ENCODE measurements at regions not wholly inside any gene's neighbourhood (a gene's known extent, or its start where the extent isn't known, plus 50 kb on each side); places are given as distances from the start of the nearest gene placed in this dataset.

- TF ChIP-seq CTCF (IDR thresholded peaks at IDR 0.05 in 2 of 3, conservative IDR thresholded peaks at IDR 0.05 in 1 of 3; ENCODE audit: borderline replicate concordance in 1 of 3, insufficient read depth in 1 of 3, low read depth in 2 of 3, low read length in 2 of 3), result no peak
- no peak for TF ChIP-seq POLR2A (IDR thresholded peaks at IDR 0.05; ENCODE audit: borderline replicate concordance, extremely low read depth, insufficient read depth, insufficient read length)
- TF ChIP-seq EZH2 (IDR thresholded peaks at IDR 0.05), result no peak
- no peak for TF ChIP-seq YY1 (IDR thresholded peaks at IDR 0.05; ENCODE audit: extremely low read depth, insufficient replicate concordance, low read depth, low read length)
- TF ChIP-seq TCF7L2 (IDR thresholded peaks at IDR 0.05; ENCODE audit: borderline replicate concordance, extremely low read depth, insufficient read depth, insufficient read length), result no peak
- TF ChIP-seq, protein P1, sequence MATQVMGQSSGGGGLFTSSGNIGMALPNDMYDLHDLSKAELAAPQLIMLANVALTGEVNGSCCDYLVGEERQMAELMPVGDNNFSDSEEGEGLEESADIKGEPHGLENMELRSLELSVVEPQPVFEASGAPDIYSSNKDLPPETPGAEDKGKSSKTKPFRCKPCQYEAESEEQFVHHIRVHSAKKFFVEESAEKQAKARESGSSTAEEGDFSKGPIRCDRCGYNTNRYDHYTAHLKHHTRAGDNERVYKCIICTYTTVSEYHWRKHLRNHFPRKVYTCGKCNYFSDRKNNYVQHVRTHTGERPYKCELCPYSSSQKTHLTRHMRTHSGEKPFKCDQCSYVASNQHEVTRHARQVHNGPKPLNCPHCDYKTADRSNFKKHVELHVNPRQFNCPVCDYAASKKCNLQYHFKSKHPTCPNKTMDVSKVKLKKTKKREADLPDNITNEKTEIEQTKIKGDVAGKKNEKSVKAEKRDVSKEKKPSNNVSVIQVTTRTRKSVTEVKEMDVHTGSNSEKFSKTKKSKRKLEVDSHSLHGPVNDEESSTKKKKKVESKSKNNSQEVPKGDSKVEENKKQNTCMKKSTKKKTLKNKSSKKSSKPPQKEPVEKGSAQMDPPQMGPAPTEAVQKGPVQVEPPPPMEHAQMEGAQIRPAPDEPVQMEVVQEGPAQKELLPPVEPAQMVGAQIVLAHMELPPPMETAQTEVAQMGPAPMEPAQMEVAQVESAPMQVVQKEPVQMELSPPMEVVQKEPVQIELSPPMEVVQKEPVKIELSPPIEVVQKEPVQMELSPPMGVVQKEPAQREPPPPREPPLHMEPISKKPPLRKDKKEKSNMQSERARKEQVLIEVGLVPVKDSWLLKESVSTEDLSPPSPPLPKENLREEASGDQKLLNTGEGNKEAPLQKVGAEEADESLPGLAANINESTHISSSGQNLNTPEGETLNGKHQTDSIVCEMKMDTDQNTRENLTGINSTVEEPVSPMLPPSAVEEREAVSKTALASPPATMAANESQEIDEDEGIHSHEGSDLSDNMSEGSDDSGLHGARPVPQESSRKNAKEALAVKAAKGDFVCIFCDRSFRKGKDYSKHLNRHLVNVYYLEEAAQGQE (IDR thresholded peaks at IDR 0.05; ENCODE audit: low read depth), result no peak
- no peak for TF ChIP-seq EZH2phosphoT487 (IDR thresholded peaks at IDR 0.05; ENCODE audit: borderline replicate concordance)
These were observed 511.4 kb downstream of the AJAP1 start for GRCh38 chr1:5165762-5166161.

Measured in HCT116 (cell line).